Epithelial cell of prostate (primary cell): ENCODE measurements at regions not wholly inside any gene's neighbourhood (a gene's known extent, or its start where the extent isn't known, plus 50 kb on each side); places are given as distances from the start of the nearest gene placed in this dataset.
"Not testable (repeated sequence)": the region's sequence is repeated elsewhere in the genome, so short reads cannot be mapped to it uniquely, and the experiment has no call there.

Experiments used
- DNase-seq: peaks from one replicate; pipeline ENCODE4 v3.0.0-alpha.2; 2011; ENCODE audit warnings: low read depth, low spot score
- H3K27ac ChIP-seq: fragments of 450-650 bp; 2 replicates; pipeline ENCODE4 v1.5.1; 2017; ENCODE audit warnings: mild to moderate bottlenecking

- DNase-seq, H3K27ac ChIP-seq: not testable (repeated sequence)
These were observed 194.1 kb downstream of the BANP start for GRCh38 chr16:88145376-88145775.

- DNase-seq, H3K27ac ChIP-seq: not testable (repeated sequence)
These were observed 194.7 kb downstream of the BANP start for GRCh38 chr16:88145824-88146405.

- not testable (repeated sequence) for H3K27ac ChIP-seq, DNase-seq
These were observed 196.8 kb downstream of the BANP start for GRCh38 chr16:88148078-88148477.

- not testable (repeated sequence) for DNase-seq, H3K27ac ChIP-seq
These were observed 197.4 kb downstream of the BANP start for GRCh38 chr16:88148682-88149081.

- not testable (repeated sequence) for H3K27ac ChIP-seq, DNase-seq
These were observed 197.9 kb downstream of the BANP start for GRCh38 chr16:88149158-88149603.

GRCh38 chr16:88149663-88150062 lies 198.4 kb downstream of the BANP start:
- H3K27ac ChIP-seq, DNase-seq: not testable (repeated sequence)

- DNase-seq, H3K27ac ChIP-seq: not testable (repeated sequence)
These were observed 199.4 kb downstream of the BANP start for GRCh38 chr16:88150456-88151128.

- DNase-seq, H3K27ac ChIP-seq: not testable (repeated sequence)
These were observed 199.9 kb downstream of the BANP start for GRCh38 chr16:88151129-88151499.

- not testable (repeated sequence) for DNase-seq, H3K27ac ChIP-seq
These were observed 200.9 kb downstream of the BANP start for GRCh38 chr16:88151859-88152843.

- not testable (repeated sequence) for H3K27ac ChIP-seq, DNase-seq
These were observed 201.6 kb downstream of the BANP start for GRCh38 chr16:88152879-88153278.

GRCh38 chr16:88153516-88153915 lies 202.3 kb downstream of the BANP start:
- H3K27ac ChIP-seq, DNase-seq: not testable (repeated sequence)

GRCh38 chr16:88154886-88155285 lies 203.7 kb downstream of the BANP start:
- not testable (repeated sequence) for H3K27ac ChIP-seq, DNase-seq

GRCh38 chr16:88155681-88156080 lies 204.4 kb downstream of the BANP start:
- H3K27ac ChIP-seq, DNase-seq: not testable (repeated sequence)

GRCh38 chr16:88156640-88157283 lies 205.5 kb downstream of the BANP start:
- DNase-seq, H3K27ac ChIP-seq: not testable (repeated sequence)

GRCh38 chr16:88157686-88158085 lies 206.5 kb downstream of the BANP start:
- not testable (repeated sequence) for H3K27ac ChIP-seq, DNase-seq

- not testable (repeated sequence) for H3K27ac ChIP-seq, DNase-seq
These were observed 207.2 kb downstream of the BANP start for GRCh38 chr16:88158256-88159045.

- not testable (repeated sequence) for H3K27ac ChIP-seq, DNase-seq
These were observed 208.0 kb downstream of the BANP start for GRCh38 chr16:88159046-88159896.

GRCh38 chr16:88159897-88160335 lies 208.7 kb downstream of the BANP start:
- not testable (repeated sequence) for H3K27ac ChIP-seq, DNase-seq
